NCI-H446 treated with DMSO at 0.1 percent for 48 hours (cell line): ENCODE measurements at regions not wholly inside any gene's neighbourhood (a gene's known extent, or its start where the extent isn't known, plus 50 kb on each side); places are given as distances from the start of the nearest gene placed in this dataset.
"Not testable (repeated sequence)": the region's sequence is repeated elsewhere in the genome, so short reads cannot be mapped to it uniquely, and the experiment has no call there.

Source experiments
- DNase-seq: peaks from one replicate; lab custom pipeline; 2025; lab: John Stamatoyannopoulos, UW

- no peak for DNase-seq
These were observed 1265.8 kb upstream of the CNTN5 start for GRCh38 chr11:97754976-97755375.

DNA sequence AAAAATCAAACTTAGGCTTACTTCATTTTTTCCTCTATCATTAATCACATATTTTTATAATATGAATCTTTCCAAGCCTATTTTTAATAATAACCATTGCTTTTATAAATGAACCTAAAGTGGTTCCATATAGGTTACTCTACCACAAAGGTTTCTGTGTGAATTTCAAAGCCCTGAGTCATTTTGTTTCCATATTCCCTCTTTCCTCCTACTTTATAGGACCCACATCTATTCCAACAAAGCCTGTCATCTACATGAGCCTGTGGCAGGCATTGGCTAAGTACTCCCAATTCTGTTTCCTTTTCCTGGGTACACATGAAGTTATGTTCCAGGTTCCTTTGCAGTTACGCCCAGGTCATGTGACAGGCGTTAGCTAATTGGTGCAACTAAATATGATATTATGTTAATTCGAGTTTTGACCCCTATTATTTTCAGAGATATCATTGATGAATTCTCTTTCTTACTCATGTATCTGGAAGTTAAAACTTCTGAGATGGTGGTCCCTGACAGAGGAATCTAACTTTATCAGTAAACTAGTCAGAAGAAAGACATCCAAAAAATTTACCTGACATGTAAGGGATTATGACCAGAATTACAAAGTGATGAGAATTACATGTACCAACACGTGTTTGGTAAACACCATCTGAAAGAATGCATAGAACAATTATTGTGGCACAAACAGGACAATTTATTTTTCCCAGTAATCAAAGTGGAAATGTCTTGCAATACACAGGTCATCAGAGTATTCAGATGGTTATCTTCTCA lies 1264.0 kb upstream of the CNTN5 start:
- DNase-seq, result no peak

DNA sequence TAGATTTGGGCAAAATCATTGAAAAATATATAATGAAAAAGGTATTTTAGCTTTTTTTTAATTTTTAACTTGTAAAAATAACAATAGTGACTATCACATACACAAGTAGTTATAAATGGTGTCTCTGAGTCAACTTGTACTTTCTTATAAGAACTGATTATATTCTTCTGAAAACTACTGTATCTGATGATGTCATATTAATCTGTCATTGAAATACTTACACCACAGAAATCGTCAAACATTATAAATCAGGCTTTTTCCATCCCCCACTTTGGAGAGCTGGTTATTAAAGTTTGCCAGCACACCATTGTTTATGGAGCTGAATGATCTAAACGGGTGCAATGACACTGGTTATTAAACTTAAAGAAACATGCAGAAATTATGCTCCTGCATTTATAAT lies 1259.6 kb upstream of the CNTN5 start:
- no peak for DNase-seq

DNA sequence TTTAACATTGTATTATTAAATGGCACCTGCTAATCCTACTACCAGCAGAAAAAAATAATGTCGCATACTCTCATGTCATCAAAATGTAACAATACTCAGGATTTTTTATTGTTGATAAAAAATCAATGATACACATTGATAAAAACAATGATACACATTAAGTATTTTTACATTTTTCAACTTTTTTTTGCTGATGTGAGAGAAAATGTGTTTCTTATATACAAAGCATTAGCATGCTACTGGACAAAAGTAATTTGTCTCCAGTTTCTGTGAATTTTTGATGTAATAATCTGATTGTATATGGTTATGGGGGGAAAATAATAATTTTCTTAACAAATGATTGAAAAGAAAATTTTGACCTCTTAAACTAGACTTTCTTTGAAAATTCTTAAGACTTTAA lies 1256.6 kb upstream of the CNTN5 start:
- DNase-seq, result no peak

GRCh38 chr11:97764605-97765004 lies 1256.1 kb upstream of the CNTN5 start:
- no peak for DNase-seq

GRCh38 chr11:97770570-97770969 lies 1250.2 kb upstream of the CNTN5 start:
- no peak for DNase-seq

DNA sequence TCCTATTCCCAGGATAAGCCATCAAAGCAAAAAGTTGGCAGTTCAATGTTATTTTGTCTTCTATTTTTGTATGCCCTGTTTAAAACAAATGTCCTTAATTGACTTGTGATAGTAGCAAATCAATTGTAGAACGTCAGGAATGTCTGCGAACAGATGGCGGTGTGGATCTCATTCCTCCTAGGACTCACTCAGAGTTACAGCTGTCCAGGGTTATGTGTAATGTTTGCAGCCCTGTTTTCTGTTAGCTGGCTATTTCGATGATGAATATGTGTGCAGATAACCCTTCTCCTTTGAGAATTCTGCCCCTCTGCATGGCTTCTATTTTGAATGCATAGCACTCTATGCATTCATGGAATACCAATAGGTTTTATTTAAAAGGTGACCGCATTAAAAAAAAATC lies 1248.0 kb upstream of the CNTN5 start:
- DNase-seq, result peak; percentile 65

- not testable (repeated sequence) for DNase-seq
These were observed 1236.4 kb upstream of the CNTN5 start for GRCh38 chr11:97784388-97784787.

DNA sequence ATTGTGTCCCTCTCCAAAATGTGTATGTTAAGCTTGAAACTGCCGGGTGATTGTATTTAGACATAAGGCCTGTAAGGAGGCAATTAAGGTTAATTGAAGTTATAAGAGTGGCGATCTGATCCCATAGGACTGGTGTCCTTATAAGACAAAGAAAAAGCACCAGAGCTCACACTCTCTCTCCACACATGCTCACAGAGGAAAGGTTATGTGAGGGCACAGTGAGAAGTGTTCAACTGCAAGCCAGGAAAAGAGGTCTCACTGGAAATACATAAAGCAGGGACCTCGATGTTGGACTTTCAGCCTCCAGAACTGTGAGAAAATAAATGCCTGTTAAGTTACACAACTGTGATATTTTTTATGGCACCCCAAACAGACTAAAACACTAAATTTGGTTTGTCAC lies 1233.8 kb upstream of the CNTN5 start:
- no peak for DNase-seq

DNA sequence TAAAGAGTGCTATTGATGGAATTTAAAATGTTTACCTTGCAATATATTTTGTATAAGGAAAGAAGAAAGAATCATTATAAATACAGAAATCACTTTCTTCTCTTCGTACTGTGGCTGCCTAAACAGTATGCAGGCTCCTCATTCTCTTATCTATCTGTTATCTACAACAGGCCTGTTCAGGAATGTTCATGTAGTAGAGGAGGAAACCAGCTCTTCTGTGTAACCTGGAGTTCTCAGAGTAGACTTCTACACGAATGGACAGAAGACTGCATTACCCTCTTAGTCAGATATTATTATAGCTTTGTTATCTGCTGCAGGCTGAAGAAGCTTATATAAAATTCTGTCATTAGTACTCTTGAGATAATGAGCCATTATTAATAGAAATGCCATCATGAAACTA lies 1225.9 kb upstream of the CNTN5 start:
- no peak for DNase-seq

GRCh38 chr11:97800891-97801290 lies 1219.9 kb upstream of the CNTN5 start:
- DNase-seq, result no peak

- DNase-seq, result no peak
These were observed 1206.3 kb upstream of the CNTN5 start for GRCh38 chr11:97814325-97814959.

DNA sequence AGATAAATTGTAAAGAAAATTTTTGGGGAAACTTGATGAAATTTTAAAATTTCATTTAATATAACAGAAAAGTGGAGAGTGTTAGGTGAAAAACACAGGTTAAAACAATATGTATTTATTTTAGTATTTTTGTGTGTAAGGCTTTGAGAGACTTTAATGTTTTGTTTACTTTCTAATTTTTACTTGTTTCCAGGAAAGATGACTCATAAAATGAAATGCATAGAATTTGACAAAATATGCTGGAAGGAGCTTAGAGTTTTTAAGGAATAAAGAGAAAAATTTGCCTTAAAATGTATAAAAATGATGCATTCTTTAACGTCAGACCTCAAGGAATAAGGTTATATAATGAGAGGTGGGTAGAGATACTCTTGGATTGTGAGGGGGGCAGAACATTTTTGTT lies 1205.1 kb upstream of the CNTN5 start:
- DNase-seq, result no peak

DNA sequence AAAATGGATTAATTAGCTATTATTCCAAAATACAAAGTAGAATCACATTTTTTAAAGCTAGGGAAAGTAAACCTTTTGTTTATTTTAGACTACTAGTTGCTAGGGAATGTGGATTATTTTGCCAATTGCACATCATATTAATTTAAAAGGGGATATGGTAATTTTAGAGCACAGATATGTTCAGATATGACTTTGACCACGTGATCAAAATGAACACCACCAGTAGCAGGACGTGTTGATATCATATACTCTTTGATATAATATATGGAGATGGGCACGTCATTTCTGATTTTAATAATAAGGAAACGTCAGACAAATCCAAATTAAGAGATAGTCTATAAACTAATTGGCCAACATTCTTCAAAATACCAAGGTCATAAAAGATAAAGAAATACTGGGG lies 1188.3 kb upstream of the CNTN5 start:
- no peak for DNase-seq

GRCh38 chr11:97833412-97833811 lies 1187.3 kb upstream of the CNTN5 start:
- no peak for DNase-seq

GRCh38 chr11:97844016-97844415 lies 1176.7 kb upstream of the CNTN5 start:
- DNase-seq, result no peak

- DNase-seq, result no peak
These were observed 1173.0 kb upstream of the CNTN5 start for GRCh38 chr11:97847730-97848129.

DNA sequence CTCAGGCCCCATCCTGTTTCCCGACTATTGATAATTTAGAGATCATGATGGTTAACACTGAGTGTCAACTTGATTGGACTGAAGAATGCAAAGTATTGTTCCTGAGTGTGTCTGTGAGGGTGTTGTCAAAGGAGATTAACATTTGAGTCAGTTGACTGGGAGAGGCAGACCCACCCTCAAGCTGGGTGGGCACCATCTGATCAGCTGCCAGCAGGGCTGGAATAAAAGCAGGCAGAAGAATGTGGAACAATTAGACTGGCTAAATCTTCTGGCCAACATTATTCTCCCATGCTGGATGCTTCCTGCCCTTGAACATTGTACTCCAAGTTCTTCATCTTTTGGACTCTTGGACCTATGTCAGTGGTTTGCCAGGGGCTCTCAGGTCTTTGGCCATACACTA lies 1170.0 kb upstream of the CNTN5 start:
- DNase-seq, result no peak

DNA sequence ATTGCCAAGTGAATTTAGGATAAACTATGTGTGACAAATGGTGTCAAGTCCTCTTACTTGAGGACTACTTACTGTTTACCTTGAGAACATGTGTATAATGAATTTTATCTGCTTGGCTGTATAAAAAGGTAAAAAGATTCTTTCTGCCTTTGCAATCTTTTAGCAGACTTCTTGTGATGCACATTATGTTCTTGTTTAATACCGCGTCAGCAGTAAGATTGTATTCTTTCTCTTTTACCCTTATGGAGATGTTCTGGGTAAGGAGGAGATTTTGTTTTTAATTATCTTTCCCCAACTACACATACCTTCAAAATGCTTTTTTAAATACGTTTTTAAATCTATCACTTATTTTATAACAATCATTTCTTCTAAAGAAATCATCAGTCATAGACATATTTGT lies 1166.4 kb upstream of the CNTN5 start:
- DNase-seq, result no peak

DNA sequence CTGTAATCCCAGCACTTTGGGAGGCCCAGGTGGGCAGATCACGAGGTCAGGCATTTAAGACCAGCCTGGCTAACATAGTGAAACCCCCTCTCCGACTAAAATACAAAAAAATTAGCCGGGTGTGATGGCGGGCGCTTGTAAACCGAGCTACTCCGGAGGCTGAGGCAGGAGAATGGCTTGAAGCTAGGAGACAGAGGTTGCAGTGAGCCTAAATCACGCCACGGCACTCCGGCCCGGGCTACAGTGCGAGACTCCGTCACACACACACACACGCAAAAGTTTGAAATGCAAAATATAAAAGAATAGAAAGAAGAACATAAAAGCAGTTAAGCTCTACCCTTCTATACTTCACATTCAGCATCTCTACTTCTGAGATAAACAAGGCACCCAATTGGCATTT lies 1165.9 kb upstream of the CNTN5 start:
- no peak for DNase-seq

- DNase-seq, result no peak
These were observed 1164.1 kb upstream of the CNTN5 start for GRCh38 chr11:97856666-97857065.

DNA sequence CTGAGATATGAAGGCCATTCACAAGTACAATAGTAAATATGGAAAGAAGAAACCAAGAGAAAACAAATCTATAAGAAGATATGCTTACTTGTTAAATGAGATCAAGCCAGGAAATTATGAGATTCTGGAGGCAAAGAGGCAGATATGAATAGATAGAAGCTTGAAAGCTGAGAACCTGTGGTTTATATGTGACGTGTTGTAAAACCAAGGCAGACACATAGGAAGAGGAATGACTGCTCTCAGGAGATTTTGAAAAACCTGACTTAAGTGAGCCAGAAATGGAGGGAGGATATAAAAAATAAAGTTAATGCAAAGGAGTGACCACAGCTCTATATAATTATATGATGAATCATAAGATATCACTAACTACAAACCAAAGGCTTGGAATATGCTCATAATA lies 1160.5 kb upstream of the CNTN5 start:
- no peak for DNase-seq

DNA sequence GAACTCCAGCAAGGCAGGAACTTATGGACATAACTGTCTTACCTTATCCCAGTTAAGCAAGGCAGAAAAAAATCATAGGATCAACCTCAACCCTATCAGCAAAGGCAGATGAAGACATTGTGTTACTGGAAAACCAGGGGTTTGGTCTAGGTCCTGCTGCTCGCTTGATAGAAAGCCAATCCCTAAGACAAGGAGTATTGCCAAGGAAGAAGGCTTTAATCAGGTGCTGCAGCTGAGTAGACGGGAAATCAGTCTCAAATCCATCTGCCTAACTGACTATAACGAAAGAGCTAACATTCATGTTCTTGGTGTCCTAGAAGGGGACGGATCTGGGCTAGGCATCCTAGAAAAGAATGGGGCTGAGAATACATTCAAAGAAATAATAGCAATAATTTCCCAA lies 1158.7 kb upstream of the CNTN5 start:
- no peak for DNase-seq

GRCh38 chr11:97865424-97866012 lies 1155.2 kb upstream of the CNTN5 start:
- DNase-seq, result no peak
